Neural progenitor cell (in vitro differentiated cells): ENCODE measurements at regions not wholly inside any gene's neighbourhood (a gene's known extent, or its start where the extent isn't known, plus 50 kb on each side); places are given as distances from the start of the nearest gene placed in this dataset.

Experiments
- CTCF ChIP-seq: fragments of 200-600 bp; sonication (generic); IDR thresholded peaks from 2 replicates; pipeline ENCODE4 v1.5.1; 2017; ENCODE audit warnings: antibody characterized with exemption, mild to moderate bottlenecking
- EZH2 ChIP-seq: fragments of 200-600 bp; sonication (generic); IDR thresholded peaks from 2 replicates; pipeline ENCODE4 v1.6.1; 2017; ENCODE audit warnings: antibody characterized with exemption, mild to moderate bottlenecking, moderate library complexity
- EZH2phosphoT487 ChIP-seq: fragments of 200-600 bp; sonication (generic); IDR thresholded peaks from 2 replicates; pipeline ENCODE4 v1.6.1; 2017; ENCODE audit warnings: antibody characterized with exemption

- TF ChIP-seq EZH2 = no peak
- no peak for TF ChIP-seq CTCF
- no peak for TF ChIP-seq EZH2phosphoT487
These were observed 66.2 kb upstream of the NECTIN1 start for GRCh38 chr11:119795231-119795630.
